ENCODE measurements at regions not wholly inside any gene's neighbourhood (a gene's known extent, or its start where the extent isn't known, plus 50 kb on each side); places are given as distances from the start of the nearest gene placed in this dataset.

- TF ChIP-seq POLR2AphosphoS5 (IDR thresholded peaks at IDR 0.05; ENCODE audit: low read depth, low read length) (no peak), ZNF777 (CRISPR knock-in tag; IDR thresholded peaks at IDR 0.05) (no peak), ZNF597 (CRISPR knock-in tag; IDR thresholded peaks at IDR 0.05) (no peak), CTCF (CRISPR knock-in tag; IDR thresholded peaks at IDR 0.05) (no peak), FOXA1 (IDR thresholded peaks at IDR 0.05) (no peak), FOXA1 (CRISPR knock-in tag; IDR thresholded peaks at IDR 0.05) (no peak)
Observed at GRCh38 chr22:36087784-36088183, 59.2 kb upstream of the RBFOX2 start.

Measured in HepG2 (cell line).